PC-9 (cell line): ENCODE measurements at regions not wholly inside any gene's neighbourhood (a gene's known extent, or its start where the extent isn't known, plus 50 kb on each side); places are given as distances from the start of the nearest gene placed in this dataset.

Source experiments
- BruUV-seq: library from RNA; stranded (reverse); fragments of 400-500 nt; replicated peaks from 2 replicates; lab custom pipeline; 2021; lab: Mats Ljungman, UMichigan
- CTCF ChIA-PET: fragments of 300-600 bp; sonication (Branson Sonifier 250); formaldehyde crosslinking; loops from one replicate; lab custom pipeline; 2022; ENCODE audit warnings: antibody characterized with exemption; lab: Charles Lee
- POLR2A ChIA-PET: fragments of 300-600 bp; sonication (Branson Sonifier 250); formaldehyde crosslinking; loops from one replicate; lab custom pipeline; 2022; ENCODE audit warnings: antibody characterized with exemption; ENCODE audit not compliant: unreplicated experiment; lab: Charles Lee
- DNase-seq, 2 experiments: peaks; one replicate each; pipeline versions ENCODE4 v3.0.0 to v3.0.0-alpha.2; 2015 to 2022; ENCODE audit warnings: mixed read lengths in 1 of 2
- H2AFZ ChIP-seq: fragments of 200-600 bp; sonication (generic); 2 replicates; pipeline ENCODE4 v1.8.1; 2017; ENCODE audit warnings: antibody characterized with exemption
- H3F3A ChIP-seq: fragments of 200-600 bp; sonication (generic); 2 replicates; pipeline ENCODE4 v1.8.1; 2017; ENCODE audit warnings: antibody characterized with exemption, mild to moderate bottlenecking, low read depth; ENCODE audit not compliant: insufficient read depth
- H3K27ac ChIP-seq: fragments of 200-600 bp; sonication (generic); 2 replicates; pipeline ENCODE4 v1.6.1; 2016; ENCODE audit warnings: mixed run types
- H3K27me3 ChIP-seq: fragments of 200-600 bp; sonication (generic); 2 replicates; pipeline ENCODE4 v1.6.1; 2016; ENCODE audit warnings: low read depth, mixed run types; ENCODE audit not compliant: insufficient read depth
- H3K36me3 ChIP-seq: fragments of 200-600 bp; sonication (generic); 2 replicates; pipeline ENCODE4 v1.6.1; 2016; ENCODE audit warnings: low read depth, mixed run types
- H3K4me1 ChIP-seq: fragments of 200-600 bp; sonication (generic); replicated peaks from 2 replicates; pipeline ENCODE4 v1.6.1; 2016; ENCODE audit warnings: mixed run types; ENCODE audit not compliant: insufficient read depth
- H3K4me2 ChIP-seq: fragments of 200-600 bp; sonication (generic); 2 replicates; pipeline ENCODE4 v1.6.1; 2017; ENCODE audit warnings: mixed run types
- H3K4me3 ChIP-seq: fragments of 200-600 bp; sonication (generic); 2 replicates; pipeline ENCODE4 v1.6.1; 2016; ENCODE audit warnings: mixed run types
- H3K79me2 ChIP-seq: fragments of 200-600 bp; sonication (generic); 2 replicates; pipeline ENCODE4 v1.6.1; 2017; ENCODE audit warnings: low read depth, mixed run types
- H3K9me2 ChIP-seq: fragments of 200-600 bp; sonication (generic); 2 replicates; pipeline ENCODE4 v1.8.1; 2017; ENCODE audit warnings: mild to moderate bottlenecking; ENCODE audit not compliant: insufficient read depth
- H3K9me3 ChIP-seq: fragments of 200-600 bp; sonication (generic); 2 replicates; pipeline ENCODE4 v1.8.1; 2016; ENCODE audit warnings: low read depth; ENCODE audit not compliant: insufficient read depth
- H4K20me1 ChIP-seq: fragments of 200-600 bp; sonication (generic); 2 replicates; pipeline ENCODE4 v1.8.1; 2017; ENCODE audit not compliant: insufficient read depth
- CTCF ChIP-seq: fragments of 200-600 bp; sonication (generic); conservative IDR thresholded peaks from 2 replicates; pipeline ENCODE4 v1.6.1; 2017; ENCODE audit warnings: mixed run types, antibody characterized with exemption, mild to moderate bottlenecking, moderate library complexity
- EZH2 ChIP-seq: fragments of 200-600 bp; sonication (generic); IDR thresholded peaks from 2 replicates; pipeline ENCODE4 v1.8.0; 2017; ENCODE audit warnings: antibody characterized with exemption, low read depth
- intact Hi-C: fragments of 100-400 bp; cut with micrococcal nuclease; formaldehyde crosslinking; loops from one replicate; pipeline ENCODE4 v1.10.0; 2022; ENCODE audit not compliant: unreplicated experiment

- Histone ChIP-seq H3K27me3 (no peaks in the 10 kb centered on the region), H3K9me3 (no peaks in the 10 kb centered on the region; the same call in 1 of the 2 replicates), H3K27ac (no peak overlapping the region), H3K4me3 (no peak overlapping the region), H3K79me2 (no peaks in the 10 kb centered on the region), H4K20me1 (no peaks in the 10 kb centered on the region), H3K9me2 (no peaks in the 10 kb centered on the region), H3K4me1 (no peaks in the 10 kb centered on the region), H3K36me3 (no peaks in the 10 kb centered on the region), H2AFZ (no peak overlapping the region), H3K4me2 (no peak overlapping the region), H3F3A (no peaks in the 10 kb centered on the region)
- no peak for DNase-seq
- intact Hi-C loops, result no loop called here
- no peak for TF ChIP-seq CTCF
- TF ChIP-seq EZH2, result no peak
- CTCF ChIA-PET, result no interaction called here
- POLR2A ChIA-PET, result no interaction called here
- no TSS peak for BruUV-seq
These were observed 1036.1 kb downstream of the MCTP2 start for GRCh38 chr15:95267481-95267880.

GRCh38 chr15:95269242-95270183 is 1038.2 kb downstream of the MCTP2 start:
- intact Hi-C loops, result no loop called here
- Histone ChIP-seq H3K4me3 (no peak overlapping the region), H3F3A (no peaks in the 10 kb centered on the region), H3K9me2 (no peaks in the 10 kb centered on the region), H3K36me3 (no peaks in the 10 kb centered on the region), H3K79me2 (no peaks in the 10 kb centered on the region), H3K27me3 (no peaks in the 10 kb centered on the region), H3K4me1 (no peaks in the 10 kb centered on the region), H2AFZ (no peak overlapping the region), H3K9me3 (no peaks in the 10 kb centered on the region; the same call in 1 of the 2 replicates), H3K27ac (no peak overlapping the region), H4K20me1 (no peaks in the 10 kb centered on the region), H3K4me2 (no peak overlapping the region)
- no TSS peak for BruUV-seq
- TF ChIP-seq CTCF (no peak), EZH2 (no peak)
- ChIA-PET POLR2A (no interaction called here), CTCF (no interaction called here)
- DNase-seq, result no peak

- H3K4me2 ChIP-seq, result no peak overlapping the region
- intact Hi-C loops, result no loop called here
- no peak overlapping the region for H2AFZ ChIP-seq
- no peaks in the 10 kb centered on the region for H3K27me3 ChIP-seq
- TF ChIP-seq EZH2, result no peak
- TF ChIP-seq CTCF, result no peak
- ChIA-PET POLR2A (interaction anchor here (0.9 kb wide), 1 partner anchor 1207 kb away, joined by 6 read pairs; no protein-coding TSS in a partner anchor), CTCF (no interaction called here)
- no peaks in the 10 kb centered on the region for H3K36me3 ChIP-seq
- H3F3A ChIP-seq, result no peaks in the 10 kb centered on the region
- BruUV-seq, result no TSS peak
- H3K9me2 ChIP-seq, result no peaks in the 10 kb centered on the region
- no peak for DNase-seq
- H3K9me3 ChIP-seq, result no peaks in the 10 kb centered on the region
- H3K27ac ChIP-seq, result no peak overlapping the region
- H3K4me3 ChIP-seq, result no peak overlapping the region
- H3K4me1 ChIP-seq, result no peaks in the 10 kb centered on the region
- no peaks in the 10 kb centered on the region for H3K79me2 ChIP-seq
- no peaks in the 10 kb centered on the region for H4K20me1 ChIP-seq
These were observed 1042.7 kb downstream of the MCTP2 start for GRCh38 chr15:95274101-95274500.
